HG03097 (cell line): ENCODE measurements at regions not wholly inside any gene's neighbourhood (a gene's known extent, or its start where the extent isn't known, plus 50 kb on each side); places are given as distances from the start of the nearest gene placed in this dataset.
A peak's percentile ranks its signal among the peaks of the same experiment; 100 is the strongest.

ENCODE experiments used
- ATAC-seq: cut with Tn5 transposase; IDR thresholded peaks from one replicate; pipeline ENCODE4 v1.9.1; 2021; ENCODE audit not compliant: unreplicated experiment, low FRiP score

- ATAC-seq, result no peak
These were observed 83.5 kb upstream of the MAX start for GRCh38 chr14:65185829-65186228.

GRCh38 chr14:65186951-65187350 lies 84.6 kb upstream of the MAX start:
- ATAC-seq, result no peak

GRCh38 chr14:65187421-65188049 lies 85.2 kb upstream of the MAX start:
- no peak for ATAC-seq

- no peak for ATAC-seq
These were observed 88.0 kb upstream of the MAX start for GRCh38 chr14:65190312-65190711.

GRCh38 chr14:65191716-65192115 lies 89.4 kb upstream of the MAX start:
- no peak for ATAC-seq

GRCh38 chr14:65192686-65193085 lies 90.4 kb upstream of the MAX start:
- no peak for ATAC-seq

- no peak for ATAC-seq
These were observed 91.7 kb upstream of the MAX start for GRCh38 chr14:65193916-65194590.

- no peak for ATAC-seq
These were observed 92.9 kb upstream of the MAX start for GRCh38 chr14:65195042-65195719.

- ATAC-seq, result no peak
These were observed 96.0 kb upstream of the MAX start for GRCh38 chr14:65198346-65198745.

- no peak for ATAC-seq
These were observed 98.1 kb upstream of the MAX start for GRCh38 chr14:65200454-65200853.

GRCh38 chr14:65203574-65203973 lies 101.3 kb upstream of the MAX start:
- no peak for ATAC-seq

GRCh38 chr14:65204056-65204455 lies 101.7 kb upstream of the MAX start:
- no peak for ATAC-seq

GRCh38 chr14:65206078-65206447 lies 103.7 kb upstream of the MAX start:
- ATAC-seq, result no peak

- ATAC-seq, result peak; percentile 45
These were observed 104.3 kb upstream of the MAX start for GRCh38 chr14:65206448-65207096.

- no peak for ATAC-seq
These were observed 106.2 kb upstream of the MAX start for GRCh38 chr14:65208548-65208947.

GRCh38 chr14:65210118-65210821 lies 108.0 kb upstream of the MAX start:
- ATAC-seq, result no peak

- ATAC-seq, result no peak
These were observed 108.5 kb upstream of the MAX start for GRCh38 chr14:65210822-65211182.

- ATAC-seq, result no peak
These were observed 109.1 kb upstream of the MAX start for GRCh38 chr14:65211341-65211987.

- ATAC-seq, result no peak
These were observed 111.0 kb upstream of the MAX start for GRCh38 chr14:65213316-65213715.

- no peak for ATAC-seq
These were observed 112.4 kb upstream of the MAX start for GRCh38 chr14:65214741-65215140.

GRCh38 chr14:65219353-65219752 lies 117.0 kb upstream of the MAX start:
- no peak for ATAC-seq
